PC-9 (cell line): ENCODE measurements at regions not wholly inside any gene's neighbourhood (a gene's known extent, or its start where the extent isn't known, plus 50 kb on each side); places are given as distances from the start of the nearest gene placed in this dataset.

Experiments
- BruUV-seq: library from RNA; stranded (reverse); fragments of 400-500 nt; replicated peaks from 2 replicates; lab custom pipeline; 2021; lab: Mats Ljungman, UMichigan
- CTCF ChIA-PET: fragments of 300-600 bp; sonication (Branson Sonifier 250); formaldehyde crosslinking; loops from one replicate; lab custom pipeline; 2022; ENCODE audit warnings: antibody characterized with exemption; lab: Charles Lee
- POLR2A ChIA-PET: fragments of 300-600 bp; sonication (Branson Sonifier 250); formaldehyde crosslinking; loops from one replicate; lab custom pipeline; 2022; ENCODE audit warnings: antibody characterized with exemption; ENCODE audit not compliant: unreplicated experiment; lab: Charles Lee
- DNase-seq, 2 experiments: peaks; one replicate each; pipeline versions ENCODE4 v3.0.0 to v3.0.0-alpha.2; 2015 to 2022; ENCODE audit warnings: mixed read lengths in 1 of 2
- H2AFZ ChIP-seq: fragments of 200-600 bp; sonication (generic); 2 replicates; pipeline ENCODE4 v1.8.1; 2017; ENCODE audit warnings: antibody characterized with exemption
- H3F3A ChIP-seq: fragments of 200-600 bp; sonication (generic); 2 replicates; pipeline ENCODE4 v1.8.1; 2017; ENCODE audit warnings: antibody characterized with exemption, mild to moderate bottlenecking, low read depth; ENCODE audit not compliant: insufficient read depth
- H3K27ac ChIP-seq: fragments of 200-600 bp; sonication (generic); 2 replicates; pipeline ENCODE4 v1.6.1; 2016; ENCODE audit warnings: mixed run types
- H3K27me3 ChIP-seq: fragments of 200-600 bp; sonication (generic); 2 replicates; pipeline ENCODE4 v1.6.1; 2016; ENCODE audit warnings: low read depth, mixed run types; ENCODE audit not compliant: insufficient read depth
- H3K36me3 ChIP-seq: fragments of 200-600 bp; sonication (generic); 2 replicates; pipeline ENCODE4 v1.6.1; 2016; ENCODE audit warnings: low read depth, mixed run types
- H3K4me1 ChIP-seq: fragments of 200-600 bp; sonication (generic); replicated peaks from 2 replicates; pipeline ENCODE4 v1.6.1; 2016; ENCODE audit warnings: mixed run types; ENCODE audit not compliant: insufficient read depth
- H3K4me2 ChIP-seq: fragments of 200-600 bp; sonication (generic); 2 replicates; pipeline ENCODE4 v1.6.1; 2017; ENCODE audit warnings: mixed run types
- H3K4me3 ChIP-seq: fragments of 200-600 bp; sonication (generic); 2 replicates; pipeline ENCODE4 v1.6.1; 2016; ENCODE audit warnings: mixed run types
- H3K79me2 ChIP-seq: fragments of 200-600 bp; sonication (generic); 2 replicates; pipeline ENCODE4 v1.6.1; 2017; ENCODE audit warnings: low read depth, mixed run types
- H3K9me2 ChIP-seq: fragments of 200-600 bp; sonication (generic); 2 replicates; pipeline ENCODE4 v1.8.1; 2017; ENCODE audit warnings: mild to moderate bottlenecking; ENCODE audit not compliant: insufficient read depth
- H3K9me3 ChIP-seq: fragments of 200-600 bp; sonication (generic); 2 replicates; pipeline ENCODE4 v1.8.1; 2016; ENCODE audit warnings: low read depth; ENCODE audit not compliant: insufficient read depth
- H4K20me1 ChIP-seq: fragments of 200-600 bp; sonication (generic); 2 replicates; pipeline ENCODE4 v1.8.1; 2017; ENCODE audit not compliant: insufficient read depth
- EZH2 ChIP-seq: fragments of 200-600 bp; sonication (generic); IDR thresholded peaks from 2 replicates; pipeline ENCODE4 v1.8.0; 2017; ENCODE audit warnings: antibody characterized with exemption, low read depth
- intact Hi-C: fragments of 100-400 bp; cut with micrococcal nuclease; formaldehyde crosslinking; loops from one replicate; pipeline ENCODE4 v1.10.0; 2022; ENCODE audit not compliant: unreplicated experiment
- TF ChIP-seq, protein P1 (sequence below): fragments of 200-600 bp; sonication (generic); conservative IDR thresholded peaks from 2 replicates; pipeline ENCODE4 v1.6.1; 2017; ENCODE audit warnings: mixed run types, antibody characterized with exemption, mild to moderate bottlenecking, moderate library complexity

DNA sequence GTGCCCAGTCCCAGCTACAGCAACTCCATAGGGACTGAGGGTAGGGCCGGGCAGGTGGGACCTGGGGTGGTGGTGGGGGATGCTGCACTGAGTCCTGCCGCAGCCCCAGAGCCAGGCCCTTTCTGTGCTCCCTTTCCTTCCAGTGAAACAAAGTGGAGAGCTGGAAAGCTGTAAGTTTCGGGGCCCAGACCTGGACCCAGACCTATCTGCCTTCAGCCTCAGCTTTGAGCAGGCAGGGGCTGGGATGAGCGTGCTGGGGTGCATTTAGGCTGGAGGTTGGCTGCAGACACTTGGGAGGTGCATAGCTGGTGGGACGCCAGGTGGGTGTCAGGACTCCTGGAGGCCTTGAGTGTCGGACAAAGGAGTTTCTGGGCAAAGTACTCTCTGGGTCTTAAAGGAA lies 92.7 kb upstream of the C1orf174 start:
- TF ChIP-seq, protein P1, sequence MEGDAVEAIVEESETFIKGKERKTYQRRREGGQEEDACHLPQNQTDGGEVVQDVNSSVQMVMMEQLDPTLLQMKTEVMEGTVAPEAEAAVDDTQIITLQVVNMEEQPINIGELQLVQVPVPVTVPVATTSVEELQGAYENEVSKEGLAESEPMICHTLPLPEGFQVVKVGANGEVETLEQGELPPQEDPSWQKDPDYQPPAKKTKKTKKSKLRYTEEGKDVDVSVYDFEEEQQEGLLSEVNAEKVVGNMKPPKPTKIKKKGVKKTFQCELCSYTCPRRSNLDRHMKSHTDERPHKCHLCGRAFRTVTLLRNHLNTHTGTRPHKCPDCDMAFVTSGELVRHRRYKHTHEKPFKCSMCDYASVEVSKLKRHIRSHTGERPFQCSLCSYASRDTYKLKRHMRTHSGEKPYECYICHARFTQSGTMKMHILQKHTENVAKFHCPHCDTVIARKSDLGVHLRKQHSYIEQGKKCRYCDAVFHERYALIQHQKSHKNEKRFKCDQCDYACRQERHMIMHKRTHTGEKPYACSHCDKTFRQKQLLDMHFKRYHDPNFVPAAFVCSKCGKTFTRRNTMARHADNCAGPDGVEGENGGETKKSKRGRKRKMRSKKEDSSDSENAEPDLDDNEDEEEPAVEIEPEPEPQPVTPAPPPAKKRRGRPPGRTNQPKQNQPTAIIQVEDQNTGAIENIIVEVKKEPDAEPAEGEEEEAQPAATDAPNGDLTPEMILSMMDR: no peak
- TF ChIP-seq EZH2: no peak
- H3K27ac ChIP-seq: no peak overlapping the region
- H2AFZ ChIP-seq: no peak overlapping the region
- H4K20me1 ChIP-seq: no peaks in the 10 kb centered on the region
- no peaks in the 10 kb centered on the region for H3K4me1 ChIP-seq
- intact Hi-C loops: no loop called here
- DNase-seq: no peak
- peaks cover 80% of the 10 kb centered on the region for H3K27me3 ChIP-seq
- no peaks in the 10 kb centered on the region for H3K79me2 ChIP-seq
- H3K9me3 ChIP-seq: no peaks in the 10 kb centered on the region
- ChIA-PET POLR2A (no interaction called here), CTCF (no interaction called here)
- no peak overlapping the region for H3K4me2 ChIP-seq
- no TSS peak for BruUV-seq
- no peaks in the 10 kb centered on the region for H3K9me2 ChIP-seq
- no peak overlapping the region for H3K4me3 ChIP-seq
- no peaks in the 10 kb centered on the region for H3F3A ChIP-seq
- H3K36me3 ChIP-seq: no peaks in the 10 kb centered on the region

DNA sequence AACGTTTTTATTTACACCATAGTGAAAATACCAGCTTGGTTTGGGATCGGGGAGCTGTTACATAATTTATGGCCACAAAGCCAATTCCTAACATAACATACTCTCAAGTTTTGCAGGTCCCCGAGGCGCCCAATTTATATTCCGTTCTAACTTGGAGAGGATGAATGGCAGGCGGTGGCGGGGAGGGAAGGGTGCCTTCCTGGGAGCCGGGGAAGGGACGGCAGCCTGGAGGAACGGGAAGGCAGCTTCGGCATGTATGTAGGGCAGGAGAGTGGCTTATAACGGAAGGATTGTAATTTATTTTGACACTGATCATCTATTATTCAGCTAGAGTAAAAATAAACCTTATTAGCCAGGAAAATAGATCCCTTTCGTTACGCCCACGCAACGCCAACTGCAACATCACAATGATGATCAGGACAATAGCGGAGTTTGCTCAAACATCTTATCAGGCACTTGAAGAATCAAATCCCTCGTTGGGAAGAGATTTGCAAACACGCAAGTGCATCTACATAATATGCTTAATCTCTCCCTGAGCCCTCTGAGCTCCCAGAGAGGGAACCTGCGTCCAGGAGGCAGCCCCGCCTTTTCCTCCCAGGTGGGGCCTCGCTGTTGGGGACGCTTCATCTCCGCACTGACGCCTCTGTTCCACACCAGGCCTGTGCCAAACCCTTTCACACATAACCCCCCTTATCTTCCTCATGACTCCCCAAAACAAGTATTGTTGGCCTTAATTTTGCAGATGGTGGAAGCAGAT lies 93.7 kb upstream of the C1orf174 start:
- H3K36me3 ChIP-seq: no peaks in the 10 kb centered on the region

DNA sequence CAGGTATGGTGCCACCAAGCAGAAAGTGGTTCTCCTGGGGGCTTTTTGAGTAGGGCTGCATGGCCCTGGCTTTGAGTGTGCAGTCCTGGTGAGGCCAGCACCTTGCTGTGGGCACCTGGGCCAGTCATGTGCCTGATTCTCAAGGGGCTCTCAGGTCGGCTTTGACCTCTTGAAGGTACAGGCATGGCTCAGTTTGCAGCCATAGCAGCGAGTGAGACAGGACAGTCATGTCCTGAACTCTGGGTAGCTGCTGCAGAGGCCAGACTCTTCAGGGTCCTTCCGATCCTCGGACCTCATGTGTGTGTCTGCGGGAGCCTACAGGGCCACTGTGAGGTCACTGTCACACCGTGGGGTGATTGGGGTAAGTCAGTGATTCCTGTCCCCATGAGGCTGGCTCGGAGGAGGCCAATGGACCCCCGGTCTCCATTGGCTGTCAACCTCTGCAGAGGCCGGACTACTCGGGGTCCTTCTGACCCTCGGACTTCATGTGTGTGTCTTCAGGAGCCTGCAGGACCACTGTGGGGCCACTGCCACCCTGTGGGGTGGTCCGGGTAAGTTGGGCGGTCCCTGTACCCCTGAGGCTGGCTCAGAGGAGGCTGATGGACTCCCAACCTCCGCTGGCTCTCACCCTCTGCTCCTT lies 95.2 kb upstream of the C1orf174 start:
- TF ChIP-seq, protein P1: no peak
- TF ChIP-seq EZH2: no peak
- Histone ChIP-seq H3K4me3 (no peak overlapping the region), H4K20me1 (no peaks in the 10 kb centered on the region), H2AFZ (no peak overlapping the region), H3K27me3 (peaks cover 77% of the 10 kb centered on the region), H3K9me2 (no peaks in the 10 kb centered on the region), H3K27ac (no peak overlapping the region), H3K4me2 (no peak overlapping the region), H3K79me2 (no peaks in the 10 kb centered on the region), H3K9me3 (no peaks in the 10 kb centered on the region), H3F3A (no peaks in the 10 kb centered on the region), H3K4me1 (no peaks in the 10 kb centered on the region), H3K36me3 (no peaks in the 10 kb centered on the region)
- ChIA-PET CTCF (no interaction called here), POLR2A (no interaction called here)
- no TSS peak for BruUV-seq
- intact Hi-C loops: no loop called here
- no peak for DNase-seq

More for the DNA sequence above, 93.7 kb upstream of the C1orf174 start:
- Histone ChIP-seq H3K79me2 (no peaks in the 10 kb centered on the region), H3K4me1 (no peaks in the 10 kb centered on the region), H4K20me1 (no peaks in the 10 kb centered on the region), H3F3A (no peaks in the 10 kb centered on the region), H2AFZ (no peak overlapping the region), H3K9me3 (no peaks in the 10 kb centered on the region), H3K4me3 (no peak overlapping the region), H3K9me2 (no peaks in the 10 kb centered on the region), H3K4me2 (no peak overlapping the region), H3K27ac (no peak overlapping the region), H3K27me3 (peaks cover 79% of the 10 kb centered on the region)
- POLR2A ChIA-PET: no interaction called here
- BruUV-seq: no TSS peak
- intact Hi-C loops: no loop called here
- no peak for DNase-seq
- TF ChIP-seq EZH2: no peak
- TF ChIP-seq, protein P1: no peak
- CTCF ChIA-PET: no interaction called here
